DMS 273 (cell line): ENCODE measurements at regions not wholly inside any gene's neighbourhood (a gene's known extent, or its start where the extent isn't known, plus 50 kb on each side); places are given as distances from the start of the nearest gene placed in this dataset.
"Not testable (repeated sequence)": the region's sequence is repeated elsewhere in the genome, so short reads cannot be mapped to it uniquely, and the experiment has no call there.

Experiments used
- DNase-seq: peaks from one replicate; lab custom pipeline; 2025; ENCODE audit not compliant: unreplicated experiment; lab: John Stamatoyannopoulos, UW

DNA sequence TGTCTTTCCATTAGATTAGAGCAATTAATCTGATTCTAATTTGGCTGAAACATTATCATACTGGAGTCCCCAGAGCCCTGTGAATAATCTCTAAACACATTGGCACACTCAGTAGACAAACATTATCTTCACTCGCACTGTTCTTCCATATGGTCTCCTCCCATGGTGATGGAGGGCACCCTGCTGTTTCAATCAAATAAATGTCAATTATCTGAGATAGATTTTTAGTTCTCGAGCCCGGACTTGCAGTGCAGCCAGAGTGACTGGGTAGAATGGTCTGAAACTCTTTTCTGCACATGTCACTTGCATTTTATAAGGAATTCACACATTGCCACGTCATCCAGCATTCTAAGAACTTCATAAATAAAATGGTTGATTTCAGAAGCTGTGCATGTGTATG is 90.6 kb upstream of the MAP3K7 start:
- peak; percentile 94 for DNase-seq

- peak; percentile 16 for DNase-seq
Measured at GRCh38 chr6:90676516-90677300, 89.8 kb upstream of the MAP3K7 start.

DNA sequence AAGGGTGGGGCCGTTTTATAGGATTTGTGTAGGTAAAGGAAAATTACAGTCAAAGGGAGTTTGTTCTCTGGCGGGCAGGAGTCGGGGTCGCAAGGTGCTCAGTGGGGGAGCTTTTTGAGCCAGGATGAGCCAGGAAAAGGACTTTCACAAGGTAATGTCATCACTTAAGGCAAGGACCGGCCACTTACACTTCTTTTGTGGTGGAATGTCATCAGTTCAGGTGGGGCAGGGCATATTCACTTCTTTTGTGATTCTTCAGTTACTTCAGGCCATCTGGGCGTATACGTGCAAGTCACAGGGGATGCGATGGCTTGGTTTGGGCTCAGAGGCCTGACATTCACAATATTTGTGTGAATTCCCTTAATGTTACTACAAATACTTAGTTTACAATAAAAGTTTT is 88.2 kb upstream of the MAP3K7 start:
- not testable (repeated sequence) for DNase-seq

GRCh38 chr6:90674077-90674476 is 87.2 kb upstream of the MAP3K7 start:
- DNase-seq = not testable (repeated sequence)

DNA sequence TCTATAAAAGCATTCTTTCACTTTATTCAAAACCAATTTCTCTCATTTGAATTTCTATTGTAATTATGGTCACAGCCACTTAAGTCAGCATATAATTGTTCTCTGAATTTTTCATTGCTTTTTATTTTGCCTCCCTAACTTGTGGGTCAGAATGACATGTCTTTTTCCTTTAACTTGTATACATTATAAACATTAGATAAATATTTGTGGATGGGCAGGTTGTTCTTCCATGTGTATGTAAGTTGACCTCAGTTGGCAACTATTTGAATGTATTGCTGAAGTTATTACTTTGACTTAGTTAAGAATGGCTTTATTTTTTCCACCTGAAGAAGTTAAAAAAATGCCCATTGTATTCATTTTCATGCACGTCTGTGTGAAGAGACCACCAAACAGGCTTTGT is 83.0 kb upstream of the MAP3K7 start:
- DNase-seq = no peak

DNA sequence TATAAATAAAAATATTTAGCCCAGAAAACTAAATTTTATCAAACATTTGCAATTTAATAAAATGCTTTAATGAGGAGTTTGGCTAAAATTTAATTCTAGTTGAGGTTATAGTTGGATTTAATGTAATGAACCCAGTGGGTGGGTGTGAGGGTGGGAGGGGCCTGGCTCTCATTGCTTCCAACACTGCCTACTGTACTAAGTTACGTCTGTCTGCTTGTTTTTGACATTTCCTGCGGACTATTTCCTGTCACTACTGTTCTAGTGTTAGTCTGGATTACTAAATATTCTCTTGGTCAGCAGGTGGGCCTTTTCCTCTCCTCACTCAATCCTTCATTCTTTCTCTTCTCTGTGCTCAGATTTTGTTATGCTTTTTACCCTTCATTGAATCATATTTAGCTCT is 82.5 kb upstream of the MAP3K7 start:
- DNase-seq = no peak

DNA sequence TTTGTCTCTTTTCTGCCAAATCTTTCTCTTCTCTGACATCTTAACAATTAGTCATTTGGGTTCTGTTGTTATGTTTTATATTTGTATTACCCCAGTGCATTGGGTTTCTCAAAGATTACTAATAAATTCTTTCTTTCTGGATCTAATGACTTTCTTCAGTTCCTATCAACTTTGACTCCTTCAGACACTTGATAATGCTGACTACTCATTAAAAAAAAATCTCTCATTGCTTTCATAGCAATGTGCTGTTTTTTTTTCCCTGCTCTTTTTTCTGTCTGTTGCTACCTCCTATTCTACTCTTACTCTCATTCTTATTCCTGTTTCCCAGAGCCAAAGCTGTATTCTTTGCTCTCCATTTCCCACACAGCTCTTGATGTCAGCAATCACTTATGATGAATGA is 81.3 kb upstream of the MAP3K7 start:
- DNase-seq = no peak

DNA sequence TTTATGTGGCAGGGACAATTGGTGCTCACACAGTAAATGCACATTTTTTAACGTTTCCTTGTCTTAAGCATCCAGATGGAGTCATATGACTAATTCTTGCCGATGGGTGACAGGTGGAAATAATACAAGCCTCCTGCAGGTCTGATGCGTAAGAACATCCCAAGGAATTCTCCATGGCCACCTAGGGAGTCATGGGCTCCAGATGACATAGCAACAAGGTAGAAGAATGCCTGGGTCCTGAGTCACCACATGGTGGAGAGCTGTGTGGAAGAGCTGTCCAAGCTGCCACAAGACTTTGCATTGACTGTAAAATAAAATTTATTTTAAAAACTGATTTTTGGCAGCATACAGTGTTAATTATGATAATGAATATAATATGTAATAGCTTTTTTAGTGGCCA is 77.0 kb upstream of the MAP3K7 start:
- no peak for DNase-seq

- DNase-seq = no peak
Measured at GRCh38 chr6:90663106-90663505, 76.2 kb upstream of the MAP3K7 start.

GRCh38 chr6:90660931-90661330 is 74.1 kb upstream of the MAP3K7 start:
- DNase-seq = no peak

- no peak for DNase-seq
Measured at GRCh38 chr6:90658497-90658896, 71.6 kb upstream of the MAP3K7 start.

GRCh38 chr6:90656325-90656724 is 69.5 kb upstream of the MAP3K7 start:
- DNase-seq = no peak

DNA sequence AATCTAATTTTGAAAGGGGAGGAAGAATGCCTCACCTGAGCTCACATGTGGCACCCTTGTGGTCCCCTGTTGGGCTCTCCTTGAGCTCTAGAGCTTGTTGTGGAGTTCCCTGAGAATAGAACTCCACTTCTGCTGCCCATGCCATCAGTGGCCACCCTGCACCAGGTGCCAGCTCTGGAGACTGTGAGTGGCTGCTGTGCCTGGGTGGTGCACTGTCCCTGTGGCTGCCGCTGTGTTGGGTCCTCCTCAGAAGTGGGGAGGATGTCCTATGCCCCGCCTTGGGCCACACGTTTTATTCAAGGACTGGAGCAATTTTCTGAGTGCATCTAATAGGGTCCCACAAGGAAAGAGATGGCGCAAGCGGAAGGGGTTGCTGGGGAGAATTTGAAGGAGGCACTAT is 67.9 kb upstream of the MAP3K7 start:
- no peak for DNase-seq

DNA sequence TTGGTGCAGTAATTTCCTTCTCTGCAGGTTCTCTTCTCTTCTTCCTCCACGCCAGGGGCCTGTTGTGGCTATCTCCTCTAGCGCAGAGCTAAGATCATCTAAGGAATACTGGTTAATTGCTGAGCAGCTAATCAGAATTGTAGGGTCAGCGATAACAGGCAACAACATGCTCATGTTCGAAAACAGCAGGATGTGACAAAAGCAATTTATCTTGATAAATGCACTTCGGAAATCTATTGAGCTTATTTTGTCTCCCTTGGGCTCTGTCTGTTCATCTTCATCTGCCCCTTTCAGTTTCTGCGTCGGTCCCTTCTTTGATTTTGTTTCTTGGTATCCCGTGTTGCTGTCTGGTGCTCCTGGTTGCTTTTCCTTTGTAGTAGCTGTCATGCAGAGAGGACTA is 67.3 kb upstream of the MAP3K7 start:
- DNase-seq = no peak

- DNase-seq = no peak
Measured at GRCh38 chr6:90653750-90654149, 66.9 kb upstream of the MAP3K7 start.

DNA sequence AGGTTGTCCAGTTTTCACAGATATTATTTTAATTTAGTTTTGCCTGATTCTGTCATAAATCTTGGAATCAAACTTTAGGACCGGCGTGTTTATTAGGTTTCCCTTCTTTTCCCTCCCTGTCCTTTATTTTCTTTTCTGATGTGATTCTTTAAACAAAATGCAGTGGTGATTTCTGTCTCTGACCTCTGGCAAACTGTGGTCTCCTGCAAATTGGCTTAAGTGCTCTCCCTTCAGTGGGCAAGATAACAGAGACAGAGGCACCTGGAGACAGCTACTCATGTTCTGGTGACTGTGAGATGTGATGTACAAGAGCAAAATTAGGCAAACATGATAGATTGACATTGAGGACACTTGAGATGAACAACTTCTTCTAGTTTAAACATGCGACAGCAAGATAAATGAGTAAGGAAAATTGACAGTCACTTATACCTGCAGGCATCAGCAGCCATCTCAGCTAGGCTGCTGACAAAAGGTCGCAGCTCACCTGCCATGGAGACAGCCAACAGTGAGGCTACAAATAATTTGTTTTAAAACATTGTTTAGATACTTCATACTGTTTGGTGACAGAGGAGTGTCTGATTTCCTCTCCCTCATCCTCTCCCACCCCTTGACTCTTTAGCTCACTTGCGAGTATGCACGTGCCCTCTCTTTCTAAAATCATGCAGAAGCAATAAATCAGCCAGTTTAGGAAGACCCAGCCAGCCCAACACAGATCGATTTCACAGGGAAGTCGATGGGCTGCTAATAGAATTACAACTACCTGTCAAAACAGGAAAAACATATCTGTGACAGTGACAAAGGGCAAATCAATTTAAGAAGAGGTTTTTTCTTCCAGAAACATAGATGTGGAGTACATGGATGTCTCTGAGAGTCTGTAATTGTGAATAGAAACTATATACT is 63.4 kb upstream of the MAP3K7 start:
- no peak for DNase-seq

DNA sequence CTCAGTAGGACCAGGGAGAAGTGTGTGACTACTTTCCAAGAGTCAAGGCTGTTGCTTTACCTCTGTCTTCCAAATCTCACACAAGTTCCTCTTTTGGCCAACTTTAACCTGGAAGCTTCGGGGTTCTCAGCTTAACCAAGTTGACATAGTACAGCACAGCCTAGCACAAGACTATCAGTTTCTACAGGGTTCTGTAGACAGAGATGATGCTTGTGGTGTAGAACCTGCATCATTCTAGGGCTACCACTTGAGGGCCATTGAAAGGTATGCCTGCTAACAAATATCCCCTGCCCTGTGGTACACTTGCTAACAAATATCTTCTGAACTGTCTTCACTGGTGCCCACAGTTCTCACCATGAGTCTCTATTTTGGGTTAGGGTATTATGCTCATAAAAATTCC is 62.0 kb upstream of the MAP3K7 start:
- no peak for DNase-seq

- no peak for DNase-seq
Measured at GRCh38 chr6:90646940-90647339, 60.1 kb upstream of the MAP3K7 start.

DNA sequence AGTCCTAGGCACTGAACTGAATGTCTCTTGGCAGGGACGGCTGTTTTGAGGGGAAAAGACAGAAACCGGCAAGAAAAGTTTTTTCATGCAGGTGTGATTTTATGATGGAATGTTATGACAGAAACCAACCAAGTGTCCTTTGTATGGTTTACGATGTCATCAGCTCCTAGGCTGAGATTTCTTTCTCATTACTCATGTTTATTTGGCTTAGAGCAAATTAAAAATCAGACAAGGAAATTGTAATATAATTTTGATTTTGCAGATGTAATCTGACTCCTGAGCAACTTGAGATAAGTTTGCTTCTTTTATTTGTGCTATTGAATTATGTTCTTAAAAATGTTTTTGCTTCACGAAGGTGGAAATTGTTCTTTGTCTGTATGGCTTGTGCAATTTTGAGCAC is 58.8 kb upstream of the MAP3K7 start:
- no peak for DNase-seq

- DNase-seq = no peak
Measured at GRCh38 chr6:90644492-90644891, 57.6 kb upstream of the MAP3K7 start.

DNA sequence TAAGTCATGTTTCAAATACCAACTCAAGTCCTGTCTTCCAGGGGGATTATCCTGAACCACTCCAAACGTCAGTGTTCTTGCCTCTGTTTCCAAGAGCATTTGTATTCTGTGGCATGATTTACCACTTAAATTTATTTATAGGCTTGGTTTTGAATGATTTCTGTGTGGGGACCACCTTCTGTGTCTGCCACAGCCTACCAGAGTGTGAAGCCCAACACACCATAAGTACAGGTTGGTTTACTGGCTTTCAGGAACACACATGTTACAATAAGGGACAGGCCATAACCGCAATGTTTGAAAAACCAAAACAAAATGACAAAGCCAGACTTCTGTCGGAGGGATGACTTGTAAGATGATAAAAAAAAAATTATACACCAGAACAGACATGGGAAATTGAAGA is 56.5 kb upstream of the MAP3K7 start:
- DNase-seq = no peak

- DNase-seq = no peak
Measured at GRCh38 chr6:90637320-90637719, 50.4 kb upstream of the MAP3K7 start.
